ENCODE measurements at regions not wholly inside any gene's neighbourhood (a gene's known extent, or its start where the extent isn't known, plus 50 kb on each side); places are given as distances from the start of the nearest gene placed in this dataset.
"Not testable (repeated sequence)": the region's sequence is repeated elsewhere in the genome, so short reads cannot be mapped to it uniquely, and the experiment has no call there.

DNA sequence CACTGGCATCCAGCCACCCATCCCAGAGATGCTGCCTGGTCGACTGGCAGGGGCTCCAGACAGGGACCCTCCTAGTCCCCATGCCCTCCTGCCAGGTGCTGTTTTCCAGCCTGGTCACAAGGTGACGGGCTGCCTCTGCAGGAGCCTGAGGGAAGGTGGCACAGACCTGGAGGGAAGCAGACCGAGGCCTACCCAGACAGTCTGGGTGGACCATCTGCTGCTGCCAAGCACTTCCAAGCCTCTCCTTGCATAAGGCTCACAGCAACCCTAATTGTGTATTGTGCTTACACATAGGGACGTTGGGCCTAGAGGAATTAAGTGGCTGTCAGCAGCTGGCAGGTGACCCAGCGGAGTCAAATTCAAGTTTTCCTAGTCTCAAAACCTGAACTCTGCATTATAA, 90.1 kb upstream of the KCNJ18 start:
- TF ChIP-seq, protein P1, sequence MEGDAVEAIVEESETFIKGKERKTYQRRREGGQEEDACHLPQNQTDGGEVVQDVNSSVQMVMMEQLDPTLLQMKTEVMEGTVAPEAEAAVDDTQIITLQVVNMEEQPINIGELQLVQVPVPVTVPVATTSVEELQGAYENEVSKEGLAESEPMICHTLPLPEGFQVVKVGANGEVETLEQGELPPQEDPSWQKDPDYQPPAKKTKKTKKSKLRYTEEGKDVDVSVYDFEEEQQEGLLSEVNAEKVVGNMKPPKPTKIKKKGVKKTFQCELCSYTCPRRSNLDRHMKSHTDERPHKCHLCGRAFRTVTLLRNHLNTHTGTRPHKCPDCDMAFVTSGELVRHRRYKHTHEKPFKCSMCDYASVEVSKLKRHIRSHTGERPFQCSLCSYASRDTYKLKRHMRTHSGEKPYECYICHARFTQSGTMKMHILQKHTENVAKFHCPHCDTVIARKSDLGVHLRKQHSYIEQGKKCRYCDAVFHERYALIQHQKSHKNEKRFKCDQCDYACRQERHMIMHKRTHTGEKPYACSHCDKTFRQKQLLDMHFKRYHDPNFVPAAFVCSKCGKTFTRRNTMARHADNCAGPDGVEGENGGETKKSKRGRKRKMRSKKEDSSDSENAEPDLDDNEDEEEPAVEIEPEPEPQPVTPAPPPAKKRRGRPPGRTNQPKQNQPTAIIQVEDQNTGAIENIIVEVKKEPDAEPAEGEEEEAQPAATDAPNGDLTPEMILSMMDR (IDR thresholded peaks at IDR 0.05; ENCODE audit: unreplicated experiment) = no peak
- H3K4me3 Mint-ChIP-seq (ENCODE audit: low read depth) = no peak overlapping the region

GRCh38 chr17:21603292-21603691, 89.0 kb upstream of the KCNJ18 start:
- H3K9me3 Mint-ChIP-seq (ENCODE audit: low read depth) = peaks cover 36% of the 10 kb centered on the region
- not testable (repeated sequence) for H3K4me1 Mint-ChIP-seq (ENCODE audit: low read depth); H3K4me3 Mint-ChIP-seq (ENCODE audit: low read depth); DNase-seq (ENCODE audit: low spot score, unreplicated experiment); H3K27me3 Mint-ChIP-seq; H3K27ac Mint-ChIP-seq; H3K36me3 Mint-ChIP-seq (ENCODE audit: insufficient read depth)

More for the DNA sequence above, 90.1 kb upstream of the KCNJ18 start:
- Mint-ChIP-seq H3K9me3 (ENCODE audit: low read depth) (peaks cover 44% of the 10 kb centered on the region), H3K36me3 (ENCODE audit: insufficient read depth) (peaks cover 1% of the 10 kb centered on the region), H3K4me1 (ENCODE audit: low read depth) (no peaks in the 10 kb centered on the region), H3K27me3 (no peaks in the 10 kb centered on the region), H3K27ac (no peak overlapping the region)
- no peak for DNase-seq (ENCODE audit: low spot score, unreplicated experiment)

DNA sequence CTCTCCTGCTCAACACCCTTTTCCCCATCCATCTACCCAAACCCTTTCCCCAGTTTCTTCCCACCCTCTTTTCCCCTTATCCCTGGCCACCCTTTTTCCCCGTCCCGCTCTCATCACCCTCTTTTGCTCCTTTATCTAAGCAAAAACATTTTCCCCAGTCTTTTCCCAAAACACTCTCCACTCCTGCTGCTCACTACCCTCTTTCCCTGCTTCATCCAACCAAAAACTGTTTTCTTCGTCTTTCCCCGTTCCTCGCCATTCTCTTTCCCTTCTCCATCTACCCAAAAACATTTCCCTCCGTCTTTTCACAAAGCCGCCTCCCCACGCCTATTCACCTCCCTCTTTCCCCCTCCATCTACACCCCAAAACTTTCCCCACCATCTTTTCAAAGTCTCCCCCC, 80.9 kb upstream of the KCNJ18 start:
- not testable (repeated sequence) for H3K4me3 Mint-ChIP-seq (ENCODE audit: low read depth); DNase-seq (ENCODE audit: low spot score, unreplicated experiment); H3K27ac Mint-ChIP-seq; H3K27me3 Mint-ChIP-seq; H3K36me3 Mint-ChIP-seq (ENCODE audit: insufficient read depth); H3K4me1 Mint-ChIP-seq (ENCODE audit: low read depth)
- H3K9me3 Mint-ChIP-seq (ENCODE audit: low read depth) = peaks cover 36% of the 10 kb centered on the region

GRCh38 chr17:21612123-21613070, 79.9 kb upstream of the KCNJ18 start:
- H3K9me3 Mint-ChIP-seq (ENCODE audit: low read depth) = peaks cover 35% of the 10 kb centered on the region
- not testable (repeated sequence) for H3K36me3 Mint-ChIP-seq (ENCODE audit: insufficient read depth); H3K27me3 Mint-ChIP-seq; DNase-seq (ENCODE audit: low spot score, unreplicated experiment); H3K4me3 Mint-ChIP-seq (ENCODE audit: low read depth); H3K4me1 Mint-ChIP-seq (ENCODE audit: low read depth); H3K27ac Mint-ChIP-seq

- TF ChIP-seq, protein P1 (IDR thresholded peaks at IDR 0.05; ENCODE audit: unreplicated experiment) = no peak
- Mint-ChIP-seq H3K9me3 (ENCODE audit: low read depth) (peaks cover 35% of the 10 kb centered on the region), H3K27ac (no peak overlapping the region), H3K4me1 (ENCODE audit: low read depth) (no peaks in the 10 kb centered on the region), H3K27me3 (no peaks in the 10 kb centered on the region), H3K4me3 (ENCODE audit: low read depth) (no peak overlapping the region), H3K36me3 (ENCODE audit: insufficient read depth) (peaks cover 4% of the 10 kb centered on the region)
- DNase-seq (ENCODE audit: low spot score, unreplicated experiment) = no peak
Observed at GRCh38 chr17:21613071-21613429, 79.3 kb upstream of the KCNJ18 start.

- not testable (repeated sequence) for H3K9me3 Mint-ChIP-seq (ENCODE audit: low read depth); H3K4me3 Mint-ChIP-seq (ENCODE audit: low read depth)
Observed at GRCh38 chr17:21626987-21627386, 65.3 kb upstream of the KCNJ18 start.

More at GRCh38 chr17:21626987-21627386, 65.3 kb upstream of the KCNJ18 start:
- not testable (repeated sequence) for H3K27ac Mint-ChIP-seq; DNase-seq (ENCODE audit: low spot score, unreplicated experiment); H3K27me3 Mint-ChIP-seq; H3K4me1 Mint-ChIP-seq (ENCODE audit: low read depth); H3K36me3 Mint-ChIP-seq (ENCODE audit: insufficient read depth)
